ENCODE measurements at regions not wholly inside any gene's neighbourhood (a gene's known extent, or its start where the extent isn't known, plus 50 kb on each side); places are given as distances from the start of the nearest gene placed in this dataset.

DNA sequence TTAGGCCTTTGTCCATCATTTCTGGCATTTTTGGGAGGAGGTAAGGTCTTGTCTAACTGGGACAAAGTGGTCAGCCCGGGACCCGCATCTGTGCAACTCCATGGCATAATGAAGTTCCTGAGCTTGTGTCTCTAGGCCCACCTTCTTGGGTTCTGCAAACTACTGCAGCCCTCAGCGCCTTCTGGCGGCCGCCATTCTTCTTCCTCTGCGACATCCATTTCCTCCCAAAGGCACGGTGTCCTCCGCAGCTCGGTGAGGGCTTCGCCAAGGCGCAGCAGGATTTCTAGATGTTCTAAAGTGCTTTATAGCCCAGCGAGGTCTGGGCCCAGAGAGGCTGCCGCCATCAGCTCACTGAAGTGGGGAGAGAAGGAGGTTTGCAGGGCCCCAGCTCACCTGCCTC lies 134.4 kb upstream of the OR4E1 start:
- Histone ChIP-seq H3K9me2 (replicated peaks; ENCODE audit: control insufficient read depth, low read length) (no peaks in the 10 kb centered on the region), H3K4me3 (ENCODE audit: low read length) (no peak overlapping the region), H4K20me1 (ENCODE audit: control insufficient read depth, insufficient read depth, low read depth, low read length) (no peaks in the 10 kb centered on the region), H3F3A (ENCODE audit: control insufficient read depth, insufficient read depth) (no peaks in the 10 kb centered on the region), H3K27me3 (ENCODE audit: control insufficient read depth, low read length) (no peaks in the 10 kb centered on the region), H3K79me2 (ENCODE audit: control insufficient read depth, low read length) (no peaks in the 10 kb centered on the region), H3K4me2 (ENCODE audit: low read length) (no peak overlapping the region), H3K9me3 (ENCODE audit: control insufficient read depth, insufficient read depth, low read length) (no peaks in the 10 kb centered on the region), H3K4me1 (ENCODE audit: control insufficient read depth, low read length) (no peaks in the 10 kb centered on the region), H3K27ac (ENCODE audit: low read depth, low read length) (no peak overlapping the region), H3K36me3 (ENCODE audit: control insufficient read depth, low read length) (no peaks in the 10 kb centered on the region)
- TF ChIP-seq, protein P1, sequence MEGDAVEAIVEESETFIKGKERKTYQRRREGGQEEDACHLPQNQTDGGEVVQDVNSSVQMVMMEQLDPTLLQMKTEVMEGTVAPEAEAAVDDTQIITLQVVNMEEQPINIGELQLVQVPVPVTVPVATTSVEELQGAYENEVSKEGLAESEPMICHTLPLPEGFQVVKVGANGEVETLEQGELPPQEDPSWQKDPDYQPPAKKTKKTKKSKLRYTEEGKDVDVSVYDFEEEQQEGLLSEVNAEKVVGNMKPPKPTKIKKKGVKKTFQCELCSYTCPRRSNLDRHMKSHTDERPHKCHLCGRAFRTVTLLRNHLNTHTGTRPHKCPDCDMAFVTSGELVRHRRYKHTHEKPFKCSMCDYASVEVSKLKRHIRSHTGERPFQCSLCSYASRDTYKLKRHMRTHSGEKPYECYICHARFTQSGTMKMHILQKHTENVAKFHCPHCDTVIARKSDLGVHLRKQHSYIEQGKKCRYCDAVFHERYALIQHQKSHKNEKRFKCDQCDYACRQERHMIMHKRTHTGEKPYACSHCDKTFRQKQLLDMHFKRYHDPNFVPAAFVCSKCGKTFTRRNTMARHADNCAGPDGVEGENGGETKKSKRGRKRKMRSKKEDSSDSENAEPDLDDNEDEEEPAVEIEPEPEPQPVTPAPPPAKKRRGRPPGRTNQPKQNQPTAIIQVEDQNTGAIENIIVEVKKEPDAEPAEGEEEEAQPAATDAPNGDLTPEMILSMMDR (IDR thresholded peaks at IDR 0.05; ENCODE audit: low read depth, low read length, poor library complexity, severe bottlenecking) = no peak
- no peak for TF ChIP-seq EZH2phosphoT487 (IDR thresholded peaks at IDR 0.05; ENCODE audit: borderline replicate concordance, low read length)

DNA sequence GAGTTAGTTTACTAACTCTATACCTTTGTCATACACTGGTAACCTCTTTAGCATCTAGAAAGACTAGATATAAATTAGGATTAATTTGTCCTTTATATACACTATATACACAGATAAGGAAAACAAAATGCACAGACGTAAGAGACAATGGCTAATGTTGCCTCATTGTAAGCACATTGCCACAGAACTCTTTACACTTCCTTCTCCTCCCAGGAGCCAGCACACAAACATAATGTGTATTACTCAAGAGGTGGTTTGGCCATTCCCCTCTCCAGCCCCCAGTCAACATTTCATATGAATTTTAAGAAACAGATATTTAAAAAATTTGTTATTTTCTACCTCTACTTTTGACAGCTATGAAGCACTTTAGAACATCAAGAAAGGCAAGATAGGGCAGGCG lies 131.4 kb upstream of the OR4E1 start:
- Histone ChIP-seq H3K4me1 (ENCODE audit: control insufficient read depth, low read length) (no peaks in the 10 kb centered on the region), H3K4me3 (ENCODE audit: low read length) (no peak overlapping the region), H3K4me2 (ENCODE audit: low read length) (no peak overlapping the region), H3K36me3 (ENCODE audit: control insufficient read depth, low read length) (no peaks in the 10 kb centered on the region), H3F3A (ENCODE audit: control insufficient read depth, insufficient read depth) (no peaks in the 10 kb centered on the region), H3K27ac (ENCODE audit: low read depth, low read length) (no peak overlapping the region), H3K79me2 (ENCODE audit: control insufficient read depth, low read length) (no peaks in the 10 kb centered on the region), H4K20me1 (ENCODE audit: control insufficient read depth, insufficient read depth, low read depth, low read length) (no peaks in the 10 kb centered on the region), H3K9me2 (replicated peaks; ENCODE audit: control insufficient read depth, low read length) (no peaks in the 10 kb centered on the region), H3K27me3 (ENCODE audit: control insufficient read depth, low read length) (0 out of 2 replicates have a peak, but pooled peaks cover under 1% of the 10 kb centered on the region), H3K9me3 (ENCODE audit: control insufficient read depth, insufficient read depth, low read length) (no peaks in the 10 kb centered on the region)
- no peak for TF ChIP-seq EZH2phosphoT487 (IDR thresholded peaks at IDR 0.05; ENCODE audit: borderline replicate concordance, low read length)
- TF ChIP-seq, protein P1 (IDR thresholded peaks at IDR 0.05; ENCODE audit: low read depth, low read length, poor library complexity, severe bottlenecking) = no peak

DNA sequence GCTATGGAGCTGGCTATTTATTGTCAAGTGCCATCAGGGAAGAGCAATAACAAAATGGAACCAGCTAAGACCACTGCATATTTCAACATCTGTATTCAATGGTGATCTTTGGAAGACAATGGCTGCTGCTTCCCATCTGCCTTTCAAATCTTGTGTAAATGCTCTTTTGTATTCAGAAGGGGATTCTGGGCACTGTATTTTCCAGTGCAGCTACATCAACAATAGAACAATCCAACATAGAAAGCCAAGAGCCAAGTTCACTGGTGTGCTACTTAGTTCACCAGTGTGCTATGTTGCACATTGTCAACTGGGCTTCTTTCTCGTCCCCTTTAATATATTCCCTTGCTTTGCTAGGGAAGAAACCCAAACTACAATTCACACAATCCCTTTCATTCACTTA lies 128.8 kb upstream of the OR4E1 start:
- Histone ChIP-seq H3K4me2 (ENCODE audit: low read length) (no peak overlapping the region), H4K20me1 (ENCODE audit: control insufficient read depth, insufficient read depth, low read depth, low read length) (no peaks in the 10 kb centered on the region), H3K9me2 (replicated peaks; ENCODE audit: control insufficient read depth, low read length) (no peaks in the 10 kb centered on the region), H3K79me2 (ENCODE audit: control insufficient read depth, low read length) (no peaks in the 10 kb centered on the region), H3K27ac (ENCODE audit: low read depth, low read length) (no peak overlapping the region), H3K4me3 (ENCODE audit: low read length) (no peak overlapping the region), H3K4me1 (ENCODE audit: control insufficient read depth, low read length) (no peaks in the 10 kb centered on the region), H3K27me3 (ENCODE audit: control insufficient read depth, low read length) (0 out of 2 replicates have a peak, but pooled peaks cover 2% of the 10 kb centered on the region), H3K9me3 (ENCODE audit: control insufficient read depth, insufficient read depth, low read length) (no peaks in the 10 kb centered on the region), H3K36me3 (ENCODE audit: control insufficient read depth, low read length) (no peaks in the 10 kb centered on the region), H3F3A (ENCODE audit: control insufficient read depth, insufficient read depth) (no peaks in the 10 kb centered on the region)
- TF ChIP-seq, protein P1 (IDR thresholded peaks at IDR 0.05; ENCODE audit: low read depth, low read length, poor library complexity, severe bottlenecking) = no peak
- TF ChIP-seq EZH2phosphoT487 (IDR thresholded peaks at IDR 0.05; ENCODE audit: borderline replicate concordance, low read length) = no peak

Measured in DOHH2 (cell line).